GM12875 (cell line): ENCODE measurements at regions not wholly inside any gene's neighbourhood (a gene's known extent, or its start where the extent isn't known, plus 50 kb on each side); places are given as distances from the start of the nearest gene placed in this dataset.

Experiments
- H3K4me3 ChIP-seq: one replicate; pipeline ENCODE4 v1.5.1; 2011; ENCODE audit warnings: low read depth, low read length, control low read depth
- TF ChIP-seq, protein P1 (sequence below): IDR thresholded peaks from 2 replicates; pipeline ENCODE4 v1.5.1; 2011; ENCODE audit warnings: low read depth, mild to moderate bottlenecking, control low read depth, inconsistent platforms, low read length, moderate library complexity, borderline replicate concordance; ENCODE audit not compliant: insufficient read depth

DNA sequence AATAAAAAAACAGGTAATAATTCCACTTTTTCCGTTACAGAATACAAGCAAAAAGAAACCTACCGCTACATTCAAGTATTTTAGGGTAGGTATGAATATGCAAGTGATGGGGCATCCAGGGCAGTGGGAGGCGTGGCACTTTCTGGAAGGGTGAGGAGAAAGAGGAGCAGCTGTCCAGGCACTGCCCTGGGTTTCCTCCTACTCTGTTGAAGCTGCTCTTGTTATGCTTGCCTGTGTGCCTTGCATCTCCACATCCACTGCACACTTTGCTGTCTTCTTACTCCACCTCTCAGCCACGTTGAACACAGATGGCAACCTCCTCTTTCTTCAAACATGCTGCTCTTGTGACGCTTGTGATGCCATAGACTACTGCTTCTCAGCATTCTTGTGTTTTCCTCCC, 83.2 kb downstream of the RPE65 start:
- TF ChIP-seq, protein P1, sequence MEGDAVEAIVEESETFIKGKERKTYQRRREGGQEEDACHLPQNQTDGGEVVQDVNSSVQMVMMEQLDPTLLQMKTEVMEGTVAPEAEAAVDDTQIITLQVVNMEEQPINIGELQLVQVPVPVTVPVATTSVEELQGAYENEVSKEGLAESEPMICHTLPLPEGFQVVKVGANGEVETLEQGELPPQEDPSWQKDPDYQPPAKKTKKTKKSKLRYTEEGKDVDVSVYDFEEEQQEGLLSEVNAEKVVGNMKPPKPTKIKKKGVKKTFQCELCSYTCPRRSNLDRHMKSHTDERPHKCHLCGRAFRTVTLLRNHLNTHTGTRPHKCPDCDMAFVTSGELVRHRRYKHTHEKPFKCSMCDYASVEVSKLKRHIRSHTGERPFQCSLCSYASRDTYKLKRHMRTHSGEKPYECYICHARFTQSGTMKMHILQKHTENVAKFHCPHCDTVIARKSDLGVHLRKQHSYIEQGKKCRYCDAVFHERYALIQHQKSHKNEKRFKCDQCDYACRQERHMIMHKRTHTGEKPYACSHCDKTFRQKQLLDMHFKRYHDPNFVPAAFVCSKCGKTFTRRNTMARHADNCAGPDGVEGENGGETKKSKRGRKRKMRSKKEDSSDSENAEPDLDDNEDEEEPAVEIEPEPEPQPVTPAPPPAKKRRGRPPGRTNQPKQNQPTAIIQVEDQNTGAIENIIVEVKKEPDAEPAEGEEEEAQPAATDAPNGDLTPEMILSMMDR: no peak
- no peak overlapping the region for H3K4me3 ChIP-seq

DNA sequence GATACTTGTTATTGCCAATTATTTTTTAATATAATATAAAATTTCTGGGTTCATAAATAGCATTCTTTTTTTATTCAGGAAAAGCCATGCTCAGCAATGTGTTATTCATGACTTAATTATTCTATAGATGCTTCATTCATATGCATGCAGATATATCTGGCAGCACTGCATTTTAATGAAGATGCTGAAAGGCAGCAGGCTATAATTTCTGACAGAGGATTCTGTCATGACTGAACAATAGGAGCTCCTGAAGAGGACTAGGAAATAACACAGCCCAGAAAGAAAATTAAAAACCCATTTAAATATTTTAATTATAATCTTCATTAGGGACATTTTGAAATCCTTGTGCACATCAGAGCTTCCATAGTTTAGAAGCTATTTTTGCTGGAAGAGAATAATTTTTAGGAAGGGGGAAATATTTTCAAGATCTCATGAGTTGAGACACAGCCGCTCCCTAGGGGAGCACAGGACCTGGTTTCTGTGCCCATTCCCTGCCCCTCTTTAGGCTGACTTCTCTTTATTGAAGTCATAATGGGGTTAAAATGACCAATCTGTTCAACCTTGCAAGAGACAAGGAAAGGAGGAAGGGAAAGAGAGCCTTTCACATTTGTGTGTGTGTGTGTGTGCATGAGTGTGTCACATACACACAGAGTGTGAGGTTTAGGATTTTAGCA, 83.9 kb downstream of the RPE65 start:
- H3K4me3 ChIP-seq: no peak overlapping the region
- TF ChIP-seq, protein P1: no peak

DNA sequence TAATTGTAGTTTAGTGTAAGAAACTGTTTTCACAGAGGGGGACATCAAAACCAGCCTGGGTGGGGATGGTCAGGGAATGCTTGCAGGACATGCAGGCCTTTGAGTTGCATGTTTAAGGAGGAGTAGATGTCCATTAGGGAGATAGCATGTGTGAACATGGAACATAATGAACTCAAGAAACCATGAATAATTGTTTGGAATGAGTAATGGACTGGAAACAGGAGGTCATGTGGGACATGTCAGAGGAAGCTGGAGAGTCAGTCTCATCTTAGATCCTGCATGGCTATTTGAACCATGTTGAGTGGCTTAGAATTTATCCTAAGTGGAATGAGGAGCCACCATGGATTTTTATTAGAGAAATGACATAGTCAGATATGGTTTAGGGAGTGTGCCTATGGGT, 86.4 kb downstream of the RPE65 start:
- TF ChIP-seq, protein P1: no peak
- no peak overlapping the region for H3K4me3 ChIP-seq

DNA sequence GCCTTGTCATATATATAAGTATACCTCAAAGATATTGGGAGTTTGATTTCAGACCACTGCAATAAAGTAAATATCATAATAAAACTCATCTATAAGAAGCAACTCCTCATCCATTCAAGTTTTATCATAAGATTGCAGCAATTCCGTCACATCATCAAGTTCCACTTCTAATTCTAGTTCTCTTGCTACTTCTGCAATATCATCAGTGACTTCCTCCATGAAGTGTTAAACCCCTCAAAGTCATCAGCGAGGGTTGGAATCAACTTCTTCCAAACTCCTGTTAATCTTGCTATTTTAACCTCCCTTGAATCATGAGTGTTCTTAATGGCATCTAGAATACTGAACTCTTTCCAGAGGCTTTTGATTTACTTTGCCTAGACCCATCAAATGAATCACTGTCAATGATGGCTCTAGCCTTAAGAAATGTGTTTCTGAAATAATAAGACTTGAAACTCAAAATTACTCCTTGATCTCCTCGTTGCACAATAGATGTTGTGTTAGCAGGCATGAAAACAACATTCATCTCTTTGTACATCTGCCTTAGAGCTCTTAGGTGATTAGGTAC, 88.3 kb downstream of the RPE65 start:
- H3K4me3 ChIP-seq: no peak overlapping the region
- TF ChIP-seq, protein P1: no peak

DNA sequence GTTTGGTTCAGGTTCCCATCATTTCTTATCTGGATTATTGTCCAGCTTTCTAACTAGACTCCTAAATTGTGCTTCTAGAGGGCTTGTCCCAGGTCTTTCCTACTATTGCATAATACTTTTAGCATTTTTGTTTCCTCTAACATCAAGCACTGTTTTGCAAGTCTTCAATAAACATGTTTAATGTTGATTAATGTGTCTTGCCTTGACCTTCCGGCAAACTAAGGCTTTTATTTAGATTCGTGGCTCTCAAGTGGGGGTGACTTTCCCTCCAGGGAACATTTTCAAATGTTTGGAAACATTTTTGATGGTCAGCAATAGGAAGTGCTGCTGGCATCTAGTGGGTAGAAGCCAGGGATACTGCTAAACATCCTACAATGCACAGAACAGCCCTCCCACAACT, 90.7 kb downstream of the RPE65 start:
- TF ChIP-seq, protein P1: no peak
- H3K4me3 ChIP-seq: no peak overlapping the region

DNA sequence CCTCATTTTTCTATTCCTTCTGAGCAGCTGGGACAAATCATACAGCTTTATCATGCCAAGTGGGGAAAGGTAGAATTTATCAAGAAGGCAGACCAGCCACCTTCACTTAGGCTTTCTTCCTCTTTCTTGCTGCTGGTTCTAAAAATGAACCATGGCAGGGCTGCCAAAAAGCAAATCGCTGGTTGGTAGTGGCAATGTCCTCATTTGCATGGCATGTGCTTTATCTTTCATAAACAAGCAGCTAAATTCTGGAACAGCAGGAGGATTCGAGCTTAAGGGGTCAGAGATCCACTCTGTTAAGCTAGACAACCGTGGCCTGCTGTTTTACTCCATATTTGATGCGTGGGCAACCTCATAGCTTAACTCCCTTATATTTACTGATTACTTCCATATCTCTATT, 91.3 kb downstream of the RPE65 start:
- TF ChIP-seq, protein P1: no peak
- H3K4me3 ChIP-seq: no peak overlapping the region

DNA sequence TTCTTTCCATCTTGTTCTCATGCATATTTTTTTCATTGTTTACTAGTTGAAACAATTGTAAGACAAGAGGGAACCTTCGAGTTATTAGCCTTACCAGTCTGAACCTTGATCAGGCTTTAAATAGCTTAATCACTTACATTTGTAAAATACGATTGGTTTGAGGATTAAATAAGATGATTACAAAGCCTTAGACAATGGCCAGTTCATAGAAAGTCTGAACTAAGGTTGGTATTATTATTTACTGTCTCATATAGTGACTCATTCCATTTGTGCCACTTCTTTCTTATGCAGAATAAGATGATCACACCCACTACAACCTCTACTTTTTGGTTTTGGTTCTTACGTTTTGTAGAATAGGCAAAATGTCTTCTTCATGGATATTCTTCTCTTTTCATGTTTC, 94.1 kb downstream of the RPE65 start:
- TF ChIP-seq, protein P1: no peak
- no peak overlapping the region for H3K4me3 ChIP-seq
